H1 (cell line): ENCODE measurements at regions not wholly inside any gene's neighbourhood (a gene's known extent, or its start where the extent isn't known, plus 50 kb on each side); places are given as distances from the start of the nearest gene placed in this dataset.

Source experiments
- ATF2 ChIP-seq: IDR thresholded peaks from 2 replicates; pipeline ENCODE4 v1.6.1; 2012; ENCODE audit warnings: low read length, inconsistent platforms
- CBX8 ChIP-seq: fragments of 300-800, 300-1000 bp; sonication (generic); IDR thresholded peaks from 2 replicates; pipeline ENCODE4 v1.7.1; 2016; ENCODE audit warnings: low read depth, low read length, borderline replicate concordance
- CHD1 ChIP-seq: IDR thresholded peaks from 2 replicates; pipeline ENCODE4 v1.6.1; 2012; ENCODE audit warnings: low read depth, low read length, improper control_type of control experiment
- EGR1 ChIP-seq: IDR thresholded peaks from 2 replicates; pipeline ENCODE4 v1.6.1; 2011; ENCODE audit warnings: low read depth, low read length, borderline replicate concordance
- JUN ChIP-seq: IDR thresholded peaks from 2 replicates; pipeline ENCODE4 v1.6.1; 2011; ENCODE audit warnings: low read depth, mild to moderate bottlenecking, improper control_type of control experiment, low read length
- MAFK ChIP-seq: IDR thresholded peaks from 2 replicates; pipeline ENCODE4 v1.6.1; 2012; ENCODE audit warnings: low read depth, mild to moderate bottlenecking, improper control_type of control experiment, low read length
- NRF1 ChIP-seq: IDR thresholded peaks from 2 replicates; pipeline ENCODE4 v1.6.1; 2011; ENCODE audit warnings: mild to moderate bottlenecking, low read depth, low read length, improper control_type of control experiment
- POLR2AphosphoS5 ChIP-seq: IDR thresholded peaks from 2 replicates; pipeline ENCODE4 v1.6.1; 2011; ENCODE audit warnings: low read depth, low read length
- TAF1 ChIP-seq: IDR thresholded peaks from 2 replicates; pipeline ENCODE4 v1.6.1; 2011; ENCODE audit warnings: mild to moderate bottlenecking, low read depth, low read length
- TF ChIP-seq, protein P1 (sequence below), 3 experiments: IDR thresholded peaks; 1 replicate in 2 of 3; 2 replicates in 1 of 3; pipeline versions ENCODE4 v1.5.1 to v1.6.1; 2011; ENCODE audit warnings: low read length in 3 of 3, mild to moderate bottlenecking in 3 of 3, inconsistent platforms in 2 of 3, low read depth in 1 of 3, moderate library complexity in 1 of 3; ENCODE audit not compliant: insufficient read depth in 1 of 3; ENCODE audit errors: control extremely low read depth in 1 of 3

DNA sequence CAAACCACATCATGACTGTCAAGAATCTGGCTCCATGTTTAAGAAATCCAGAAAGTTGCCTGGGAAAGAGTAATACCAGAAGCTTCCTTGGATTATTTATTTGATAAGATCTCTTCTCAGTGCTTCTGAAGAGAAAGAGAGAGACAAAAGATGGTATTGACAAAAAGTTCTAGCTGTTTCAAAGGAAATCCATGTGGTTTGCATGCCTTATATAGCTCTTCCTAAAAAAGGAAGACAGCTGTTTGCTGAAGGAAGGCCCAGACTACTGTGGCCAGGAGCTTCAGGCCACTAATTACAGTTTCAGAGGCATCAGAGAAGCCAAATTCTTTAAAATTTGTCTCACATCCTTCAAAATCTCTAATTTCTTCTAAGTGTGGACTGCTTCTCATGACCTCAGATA is 565.2 kb upstream of the SLIT2 start:
- TF ChIP-seq TAF1 (no peak), CHD1 (no peak), NRF1 (no peak), ATF2 (no peak), POLR2AphosphoS5 (no peak), JUN (no peak), EGR1 (no peak), MAFK (no peak), CBX8 (no peak)
- TF ChIP-seq, protein P1, sequence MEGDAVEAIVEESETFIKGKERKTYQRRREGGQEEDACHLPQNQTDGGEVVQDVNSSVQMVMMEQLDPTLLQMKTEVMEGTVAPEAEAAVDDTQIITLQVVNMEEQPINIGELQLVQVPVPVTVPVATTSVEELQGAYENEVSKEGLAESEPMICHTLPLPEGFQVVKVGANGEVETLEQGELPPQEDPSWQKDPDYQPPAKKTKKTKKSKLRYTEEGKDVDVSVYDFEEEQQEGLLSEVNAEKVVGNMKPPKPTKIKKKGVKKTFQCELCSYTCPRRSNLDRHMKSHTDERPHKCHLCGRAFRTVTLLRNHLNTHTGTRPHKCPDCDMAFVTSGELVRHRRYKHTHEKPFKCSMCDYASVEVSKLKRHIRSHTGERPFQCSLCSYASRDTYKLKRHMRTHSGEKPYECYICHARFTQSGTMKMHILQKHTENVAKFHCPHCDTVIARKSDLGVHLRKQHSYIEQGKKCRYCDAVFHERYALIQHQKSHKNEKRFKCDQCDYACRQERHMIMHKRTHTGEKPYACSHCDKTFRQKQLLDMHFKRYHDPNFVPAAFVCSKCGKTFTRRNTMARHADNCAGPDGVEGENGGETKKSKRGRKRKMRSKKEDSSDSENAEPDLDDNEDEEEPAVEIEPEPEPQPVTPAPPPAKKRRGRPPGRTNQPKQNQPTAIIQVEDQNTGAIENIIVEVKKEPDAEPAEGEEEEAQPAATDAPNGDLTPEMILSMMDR (IDR thresholded peaks at IDR 0.05; ENCODE audit: control extremely low read depth in 1 of 3, insufficient read depth in 1 of 3, low read depth in 1 of 3, low read length in 3 of 3): no peak
